GM12878 (cell line): ENCODE measurements at regions not wholly inside any gene's neighbourhood (a gene's known extent, or its start where the extent isn't known, plus 50 kb on each side); places are given as distances from the start of the nearest gene placed in this dataset.

Experiments
- CHD1 ChIP-seq: IDR thresholded peaks from 2 replicates; pipeline ENCODE4 v1.6.1; 2012; ENCODE audit warnings: low read depth, low read length, improper control_type of control experiment
- EP300 ChIP-seq, 2 experiments: fragments of 150-350 bp in 1 of 2; IDR thresholded peaks; 2 replicates each; pipeline ENCODE4 v1.6.1; 2011 to 2012; ENCODE audit warnings: low read depth in 2 of 2, low read length in 2 of 2, borderline replicate concordance in 1 of 2, improper control_type of control experiment in 1 of 2, inconsistent platforms in 1 of 2; ENCODE audit not compliant: control insufficient read depth in 1 of 2
- EZH2 ChIP-seq: IDR thresholded peaks from 2 replicates; pipeline ENCODE4 v1.6.1; 2012; ENCODE audit warnings: low read depth, mild to moderate bottlenecking, control low read depth, inconsistent platforms, low read length, borderline replicate concordance; ENCODE audit not compliant: control insufficient read depth
- GABPA ChIP-seq: IDR thresholded peaks from 2 replicates; pipeline ENCODE4 v1.6.1; 2014; ENCODE audit warnings: antibody characterized with exemption, low read depth, mild to moderate bottlenecking, inconsistent platforms
- STAT3 ChIP-seq: IDR thresholded peaks from 2 replicates; pipeline ENCODE4 v1.6.1; 2011; ENCODE audit warnings: low read depth, low read length, improper control_type of control experiment
- ZBED1 ChIP-seq: IDR thresholded peaks from 2 replicates; pipeline ENCODE4 v1.6.1; 2016; ENCODE audit warnings: borderline replicate concordance

DNA sequence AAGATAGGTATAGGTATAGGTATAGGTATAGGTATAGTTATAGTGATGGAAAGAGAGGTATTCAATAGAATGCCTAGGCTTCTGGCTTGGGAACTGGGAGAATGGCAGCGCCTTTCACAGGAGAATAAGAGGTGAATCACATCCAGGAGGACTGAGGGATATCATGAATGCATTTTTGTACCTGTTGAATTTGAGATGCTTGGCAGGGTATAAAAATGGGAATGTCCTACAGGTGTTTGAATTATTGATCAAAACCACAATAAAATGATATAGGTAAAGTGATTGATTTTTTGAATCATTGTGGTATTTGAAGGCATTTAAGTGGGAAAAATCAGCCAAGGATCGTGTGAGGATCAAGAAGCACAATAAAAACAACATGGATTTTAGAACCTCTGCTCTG lies 119.2 kb upstream of the ARG1 start:
- TF ChIP-seq EP300 (IDR thresholded peaks at IDR 0.05; ENCODE audit: borderline replicate concordance in 1 of 2, control insufficient read depth in 1 of 2, low read depth in 2 of 2, low read length in 2 of 2) (no peak), GABPA (no peak), EZH2 (no peak), CHD1 (no peak), STAT3 (no peak), ZBED1 (no peak)
